GM04504 (cell line): ENCODE measurements at regions not wholly inside any gene's neighbourhood (a gene's known extent, or its start where the extent isn't known, plus 50 kb on each side); places are given as distances from the start of the nearest gene placed in this dataset.

Source experiments
- DNase-seq: peaks from one replicate; pipeline ENCODE4 v3.0.0-alpha.2; 2012; ENCODE audit warnings: low read depth

DNA sequence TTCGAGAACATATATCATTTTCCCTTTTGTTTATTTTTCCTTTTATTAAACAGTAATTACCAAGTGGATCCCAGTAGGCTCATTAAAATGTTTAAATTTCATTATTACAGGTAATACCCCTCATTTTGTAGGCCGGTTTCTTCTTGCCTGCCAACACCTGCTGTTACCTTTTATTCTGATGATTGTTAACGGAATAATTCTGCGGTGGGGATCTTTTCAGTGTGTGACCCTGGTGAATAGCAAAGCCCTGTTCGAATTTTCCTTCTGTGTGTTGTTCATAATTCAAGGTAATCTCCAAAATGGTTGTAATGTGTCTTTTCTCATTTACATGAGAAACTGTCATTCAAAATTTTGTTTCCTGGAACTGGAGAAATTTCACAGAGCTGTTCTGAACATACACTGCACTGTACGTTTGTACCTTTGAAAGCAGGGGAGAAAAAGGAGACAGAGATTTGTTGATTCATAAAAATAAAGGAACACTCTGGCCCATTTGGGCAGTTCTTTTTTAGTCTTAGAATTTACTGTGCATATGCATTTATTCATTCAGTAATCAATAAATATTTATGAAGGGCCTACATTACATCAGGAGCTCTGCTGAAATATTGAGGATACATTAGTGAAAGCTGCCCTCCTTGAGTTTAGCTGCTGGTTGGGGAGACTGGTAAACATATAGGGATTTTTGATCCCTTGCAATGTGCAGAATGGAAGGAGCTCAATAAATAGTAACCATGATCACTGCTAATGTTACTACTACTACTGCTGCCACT lies 502.0 kb downstream of the QKI start:
- no peak for DNase-seq

DNA sequence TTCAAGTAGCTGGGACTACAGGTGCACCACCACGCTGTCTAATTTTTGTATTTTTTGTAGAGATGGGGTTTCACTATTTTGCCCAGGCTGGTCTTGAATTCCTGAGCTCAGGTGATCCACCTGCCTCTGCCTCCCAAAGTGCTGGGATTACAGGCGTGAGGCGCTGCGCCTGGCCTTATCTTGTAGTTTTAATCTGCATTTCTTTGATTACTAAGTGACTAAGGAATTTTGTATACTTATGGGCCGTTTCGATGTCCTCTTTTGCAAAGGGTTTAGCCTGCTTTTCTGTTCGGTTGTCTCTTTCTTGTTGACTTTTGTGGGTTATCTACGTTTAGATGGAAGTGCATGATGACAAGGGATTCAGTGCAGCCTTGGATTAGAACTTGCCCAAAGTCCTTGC lies 500.6 kb downstream of the QKI start:
- no peak for DNase-seq

DNA sequence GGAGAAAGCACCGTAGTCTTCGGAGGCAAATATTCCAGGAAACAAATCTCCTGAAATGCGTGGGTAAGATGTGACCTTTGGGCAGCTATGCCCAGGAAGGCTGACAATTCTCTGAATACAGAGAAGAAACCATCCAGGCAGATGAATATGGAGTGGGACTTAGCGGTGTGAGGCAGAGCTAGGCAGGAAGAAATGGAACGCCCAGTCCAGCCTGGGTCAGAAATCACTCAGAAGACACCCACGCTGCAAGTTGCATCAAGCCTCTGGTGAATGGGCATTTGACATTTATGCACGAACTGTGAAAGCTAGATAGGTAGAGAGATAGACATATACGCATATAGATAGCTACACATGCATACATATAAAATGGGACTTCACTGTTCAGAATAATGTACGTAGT lies 498.5 kb downstream of the QKI start:
- no peak for DNase-seq

- DNase-seq: no peak
These were observed 491.6 kb downstream of the QKI start for GRCh38 chr6:163906006-163906710.

- DNase-seq: no peak
These were observed 489.7 kb downstream of the QKI start for GRCh38 chr6:163904186-163904585.

DNA sequence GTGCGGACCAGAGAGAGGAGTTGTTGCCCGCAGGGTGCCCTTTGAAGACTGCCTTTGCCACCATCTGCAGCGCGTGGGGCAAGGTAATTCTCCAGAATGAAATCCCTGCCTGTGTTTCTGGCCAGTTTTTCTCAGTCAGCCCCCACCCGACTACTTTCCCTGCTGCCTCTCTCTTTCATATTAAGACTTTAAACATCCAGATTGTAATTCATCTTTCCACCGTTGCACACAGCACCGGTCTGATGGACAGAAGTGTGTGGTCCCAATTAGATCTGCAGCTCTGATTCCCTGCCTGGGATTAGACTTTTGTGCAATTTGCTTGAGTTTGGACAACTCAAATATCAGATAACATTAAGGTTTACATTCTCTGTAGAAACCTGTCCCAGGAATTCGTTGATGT lies 489.0 kb downstream of the QKI start:
- no peak for DNase-seq

DNA sequence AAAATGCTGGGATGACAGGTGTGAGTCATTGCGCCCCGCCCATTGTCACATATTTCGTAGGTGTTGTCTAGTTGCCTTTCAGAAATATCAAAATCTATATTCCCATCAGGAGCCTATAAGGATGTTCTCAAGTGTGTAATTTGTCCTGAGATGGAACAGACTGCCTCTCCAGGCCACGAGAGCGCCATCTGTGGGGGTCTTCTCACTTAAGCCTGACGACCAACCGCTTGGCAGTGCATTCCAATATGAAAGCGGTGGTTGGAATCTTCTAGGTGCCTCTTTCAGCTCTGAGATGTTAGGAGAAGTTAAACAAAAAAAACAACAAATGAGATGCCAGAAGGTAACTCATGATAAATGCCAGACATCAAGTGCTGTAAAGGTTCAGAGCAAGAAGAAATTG lies 488.5 kb downstream of the QKI start:
- DNase-seq: no peak

DNA sequence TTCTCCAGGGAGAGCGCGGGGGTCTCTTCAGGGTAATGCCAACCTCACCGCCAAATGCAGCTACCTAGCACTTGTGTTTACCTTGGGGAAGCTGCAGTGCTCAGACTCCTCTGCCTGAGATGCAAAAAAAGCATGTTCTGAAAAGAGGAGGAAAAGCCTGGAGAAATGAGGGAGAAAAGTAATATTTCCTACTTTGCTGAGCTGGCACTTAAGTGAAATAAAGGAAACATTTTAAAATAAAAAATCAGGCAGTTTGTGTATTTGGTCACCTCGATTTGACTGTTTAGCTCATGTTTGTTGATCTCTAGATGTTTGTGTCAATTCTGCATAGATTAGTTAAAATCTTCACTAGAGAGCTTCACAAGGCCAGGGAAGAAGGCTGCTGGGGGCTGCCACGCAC lies 487.2 kb downstream of the QKI start:
- DNase-seq: no peak

- no peak for DNase-seq
These were observed 486.1 kb downstream of the QKI start for GRCh38 chr6:163900570-163900969.

GRCh38 chr6:163897669-163898068 lies 483.2 kb downstream of the QKI start:
- DNase-seq: no peak

DNA sequence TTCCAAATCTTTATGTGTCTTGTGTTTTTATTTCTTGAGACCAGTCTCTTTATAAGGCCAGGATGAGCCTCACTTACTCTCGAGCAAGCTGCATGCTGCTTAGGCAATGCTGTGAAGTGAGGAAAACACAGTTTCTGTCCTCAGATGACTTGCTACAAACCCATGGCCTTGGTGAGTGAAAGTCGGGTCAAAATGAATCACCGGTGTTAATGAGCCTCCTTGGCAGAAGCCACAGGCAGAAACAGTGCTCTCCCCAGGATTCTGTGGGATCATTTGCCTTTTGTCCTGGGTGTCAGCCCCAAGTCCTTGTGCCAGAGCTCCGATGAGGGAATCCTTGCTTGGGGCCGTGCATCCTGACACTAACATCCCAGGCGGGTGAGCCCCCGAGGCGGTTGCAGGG lies 482.5 kb downstream of the QKI start:
- DNase-seq: peak; percentile 28

DNA sequence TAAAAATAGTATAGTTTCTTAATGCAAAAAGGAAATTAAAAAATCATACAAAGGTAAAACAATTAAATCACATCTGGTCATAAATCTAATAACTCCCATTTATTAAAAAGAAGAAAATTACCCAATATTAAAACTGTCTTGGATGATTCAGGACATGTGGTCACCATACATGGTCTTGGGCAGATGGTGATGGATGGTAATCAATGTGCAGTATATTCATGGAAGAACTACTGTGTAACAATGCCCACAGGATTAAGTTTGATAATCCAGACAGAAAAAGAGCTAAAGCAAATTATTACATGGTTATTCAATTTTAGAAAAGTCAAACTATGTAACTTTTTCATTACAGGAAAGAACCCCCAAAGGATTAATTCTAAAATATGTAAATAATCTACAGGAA lies 480.6 kb downstream of the QKI start:
- DNase-seq: no peak

GRCh38 chr6:163893609-163894189 lies 479.2 kb downstream of the QKI start:
- no peak for DNase-seq

GRCh38 chr6:163892824-163893561 lies 478.5 kb downstream of the QKI start:
- DNase-seq: no peak

DNA sequence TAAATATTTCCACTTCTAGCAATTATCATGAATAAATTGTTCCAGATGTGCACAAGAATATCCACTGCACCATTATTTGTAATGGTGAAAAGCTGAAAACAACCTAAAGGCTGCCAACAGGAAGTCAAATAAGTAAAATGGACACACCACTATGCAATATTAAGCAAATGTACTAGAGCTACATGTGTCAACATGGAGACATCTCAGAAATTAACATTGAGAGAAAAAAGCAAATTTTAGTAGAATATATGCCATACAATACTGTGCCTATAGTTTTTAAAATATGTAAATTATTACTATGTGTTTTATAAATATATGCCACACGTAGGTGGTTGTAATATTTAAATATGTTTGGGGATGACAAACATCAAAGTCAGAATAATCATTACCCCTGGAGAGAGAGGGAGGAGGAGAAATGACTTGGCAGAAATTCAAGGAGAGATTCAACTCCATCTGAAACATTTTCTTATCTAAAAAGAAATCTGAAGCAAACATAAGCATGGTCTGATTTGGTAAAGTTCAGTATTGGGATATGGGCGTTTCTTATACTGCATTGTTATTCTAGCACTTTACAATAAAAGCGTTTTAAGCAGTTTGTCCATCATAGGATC lies 475.5 kb downstream of the QKI start:
- no peak for DNase-seq

DNA sequence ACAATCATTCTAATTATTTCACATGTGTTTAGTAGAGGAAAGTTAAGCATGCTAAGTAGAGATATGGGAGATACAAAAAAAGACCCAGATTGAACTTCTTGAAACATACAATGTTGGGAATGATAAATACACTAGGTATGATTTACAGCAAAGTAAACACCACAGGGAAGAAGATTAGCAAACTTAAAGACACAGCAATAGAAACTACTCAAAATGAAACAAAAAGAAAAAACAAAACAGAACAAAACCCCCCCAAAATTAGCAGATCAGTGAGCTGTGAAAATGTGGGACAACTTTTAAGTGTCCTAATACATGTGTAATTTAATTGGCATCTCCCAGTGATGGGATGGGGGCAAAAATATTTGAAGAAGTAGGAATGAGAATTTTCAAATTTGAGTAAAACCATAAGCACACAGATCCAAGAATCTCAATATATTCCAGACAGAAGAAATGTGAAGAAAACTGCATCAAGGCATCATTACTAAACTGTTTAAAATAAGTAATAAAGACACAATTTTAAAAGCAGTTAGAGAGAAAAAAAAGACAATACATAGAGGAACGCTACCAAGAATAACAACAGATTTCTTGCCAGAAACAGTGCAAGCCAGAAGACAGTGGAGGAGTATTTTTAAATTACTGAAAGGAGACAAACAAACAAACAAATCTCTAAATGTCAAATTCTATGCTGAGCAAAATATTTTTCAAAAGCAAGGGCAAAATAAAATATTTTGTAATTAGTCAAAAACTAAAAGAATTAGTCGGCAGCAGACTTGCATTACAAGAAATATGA lies 473.7 kb downstream of the QKI start:
- DNase-seq: no peak

DNA sequence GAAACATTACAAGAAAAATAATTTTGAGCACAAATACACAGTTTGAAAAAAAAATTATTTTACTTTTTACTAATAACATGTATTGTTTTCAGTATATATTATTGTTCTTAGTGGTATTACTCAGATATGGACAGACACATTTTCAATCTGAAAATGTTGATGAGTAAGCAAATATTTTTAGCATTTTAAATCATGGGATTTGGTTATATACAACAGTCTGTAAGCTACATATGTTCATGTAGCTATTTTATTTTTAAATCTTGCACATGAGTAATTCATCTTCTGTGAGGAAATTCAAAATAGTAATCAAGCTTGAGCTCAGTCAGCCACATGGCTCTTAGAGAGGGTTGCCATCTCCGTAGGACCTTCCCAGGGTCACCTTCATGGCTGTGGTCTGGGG lies 471.9 kb downstream of the QKI start:
- no peak for DNase-seq

DNA sequence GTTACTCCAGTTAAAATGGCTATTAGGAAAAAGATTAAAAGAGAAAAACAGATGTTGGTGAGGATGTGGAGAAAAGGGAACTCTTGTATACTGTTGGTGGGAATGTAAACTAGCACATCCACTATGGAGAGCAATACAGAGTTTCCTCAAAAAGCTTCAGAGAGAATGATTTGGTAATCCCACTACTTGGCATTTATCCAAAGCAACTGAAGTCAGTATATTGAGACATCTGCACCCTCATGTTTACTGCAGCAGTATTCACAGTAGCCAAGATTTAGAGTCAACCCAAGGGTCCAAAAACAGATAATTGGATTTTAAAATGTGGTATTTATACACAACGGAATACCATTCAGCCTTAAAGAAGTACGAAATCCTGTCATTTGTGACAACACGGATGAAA lies 469.5 kb downstream of the QKI start:
- DNase-seq: no peak

GRCh38 chr6:163878698-163879097 lies 464.2 kb downstream of the QKI start:
- no peak for DNase-seq

DNA sequence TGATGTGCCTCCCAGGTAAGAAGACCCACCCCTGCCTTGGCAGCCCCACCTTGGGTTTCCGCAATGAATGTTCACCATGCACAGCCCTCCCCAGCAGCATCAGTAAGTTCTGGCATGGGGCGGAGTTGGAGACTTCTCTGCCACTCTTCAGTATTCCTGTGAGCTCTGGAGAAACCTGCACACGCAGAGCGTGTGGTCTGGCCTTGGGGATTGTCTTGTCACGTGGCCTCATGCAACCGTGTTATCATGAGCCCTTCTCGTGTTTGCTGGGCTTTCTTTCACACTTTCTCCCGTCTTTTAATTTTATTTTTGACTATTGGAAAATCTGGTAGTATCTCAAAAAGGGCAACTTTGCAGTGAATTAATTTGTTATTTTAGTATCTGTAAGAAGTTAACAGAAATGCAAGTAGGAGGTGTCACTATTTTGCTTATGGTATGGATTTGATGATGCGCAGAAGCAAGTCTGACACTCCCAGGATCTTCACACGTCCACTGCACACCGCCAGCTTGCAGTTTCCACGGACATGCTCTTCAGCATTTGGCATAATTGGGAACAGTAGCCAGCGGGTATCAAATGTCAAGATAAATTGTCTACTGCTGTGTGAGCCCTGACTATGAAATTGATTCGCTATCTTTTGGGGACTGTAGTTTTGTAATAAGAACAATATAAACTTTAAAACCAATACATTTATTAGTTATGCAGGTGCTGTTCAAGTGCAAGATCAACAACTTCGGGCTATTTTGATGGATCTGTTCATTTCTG lies 463.5 kb downstream of the QKI start:
- DNase-seq: no peak

DNA sequence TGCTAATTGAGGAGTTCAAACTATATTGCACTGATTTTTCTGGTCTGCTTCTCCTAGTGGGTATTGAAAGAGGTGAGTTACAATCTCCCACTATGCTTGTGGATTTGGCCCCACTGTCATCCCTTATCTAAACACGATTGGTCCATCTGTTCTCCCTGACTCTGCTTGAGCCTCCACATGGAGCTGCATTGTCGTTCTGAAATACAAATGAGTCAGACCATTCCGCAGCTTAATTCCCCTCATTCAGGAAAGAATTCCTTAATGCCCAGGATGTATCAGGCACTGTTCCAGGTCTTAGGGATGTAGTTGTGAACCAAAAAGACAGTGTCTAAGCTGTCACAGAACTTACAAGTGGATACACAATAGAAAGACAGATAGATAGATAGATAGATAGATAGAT lies 461.9 kb downstream of the QKI start:
- no peak for DNase-seq
